ENCODE measurements at regions not wholly inside any gene's neighbourhood (a gene's known extent, or its start where the extent isn't known, plus 50 kb on each side); places are given as distances from the start of the nearest gene placed in this dataset.

- Histone ChIP-seq H3K36me3 (no peaks in the 10 kb centered on the region), H3K9me3 (no peaks in the 10 kb centered on the region), H3K27ac (no peak overlapping the region), H3K4me3 (no peak overlapping the region), H3K4me1 (peaks cover 4 to 18% (median 9%) of the 10 kb centered on the region in 4 donors), H3K27me3 (no peaks in the 10 kb centered on the region)
- ATAC-seq (ENCODE audit: low FRiP score in 2 of 2) (no peak), DNase-seq (no peak)
- TF ChIP-seq, protein P1, sequence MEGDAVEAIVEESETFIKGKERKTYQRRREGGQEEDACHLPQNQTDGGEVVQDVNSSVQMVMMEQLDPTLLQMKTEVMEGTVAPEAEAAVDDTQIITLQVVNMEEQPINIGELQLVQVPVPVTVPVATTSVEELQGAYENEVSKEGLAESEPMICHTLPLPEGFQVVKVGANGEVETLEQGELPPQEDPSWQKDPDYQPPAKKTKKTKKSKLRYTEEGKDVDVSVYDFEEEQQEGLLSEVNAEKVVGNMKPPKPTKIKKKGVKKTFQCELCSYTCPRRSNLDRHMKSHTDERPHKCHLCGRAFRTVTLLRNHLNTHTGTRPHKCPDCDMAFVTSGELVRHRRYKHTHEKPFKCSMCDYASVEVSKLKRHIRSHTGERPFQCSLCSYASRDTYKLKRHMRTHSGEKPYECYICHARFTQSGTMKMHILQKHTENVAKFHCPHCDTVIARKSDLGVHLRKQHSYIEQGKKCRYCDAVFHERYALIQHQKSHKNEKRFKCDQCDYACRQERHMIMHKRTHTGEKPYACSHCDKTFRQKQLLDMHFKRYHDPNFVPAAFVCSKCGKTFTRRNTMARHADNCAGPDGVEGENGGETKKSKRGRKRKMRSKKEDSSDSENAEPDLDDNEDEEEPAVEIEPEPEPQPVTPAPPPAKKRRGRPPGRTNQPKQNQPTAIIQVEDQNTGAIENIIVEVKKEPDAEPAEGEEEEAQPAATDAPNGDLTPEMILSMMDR (IDR thresholded peaks at IDR 0.05): no peak
- TF ChIP-seq POLR2A (IDR thresholded peaks at IDR 0.05) (no peak), POLR2AphosphoS5 (IDR thresholded peaks at IDR 0.05) (no peak), EP300 (IDR thresholded peaks at IDR 0.05) (no peak)
- WGBS, 2 donors: 83 to 87% methylated on average over 15 of the region's 15 CpGs
Observed at GRCh38 chr21:39106881-39107462, 76.3 kb downstream of the PSMG1 start.

GRCh38 chr21:39105836-39106235, 77.4 kb downstream of the PSMG1 start:
- H3K4me3 ChIP-seq: no peak overlapping the region
- 85 to 88% methylated on average over 4 of the region's 4 CpGs for WGBS, 2 donors

DNA sequence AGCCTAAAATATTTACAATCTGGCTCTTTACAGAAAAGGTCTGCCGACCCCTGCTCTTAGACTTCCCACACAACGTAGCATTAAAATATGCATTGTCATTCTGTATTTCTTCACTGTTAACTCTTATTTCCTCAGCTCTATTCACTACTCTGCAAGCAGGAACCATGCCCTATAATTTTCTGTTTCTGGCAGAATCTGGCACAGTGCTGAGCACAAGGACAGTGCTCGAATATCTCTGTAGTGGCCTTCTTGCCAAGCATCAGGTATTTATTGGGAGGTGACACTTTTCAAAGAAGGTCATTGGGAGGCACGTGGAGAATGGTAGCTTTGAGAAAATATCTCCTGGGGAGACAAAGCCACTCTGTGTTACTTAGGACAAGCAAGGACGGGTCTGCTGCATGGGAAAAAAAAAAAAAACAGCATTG, 77.9 kb downstream of the PSMG1 start:
- TF ChIP-seq POLR2A (IDR thresholded peaks at IDR 0.05): no peak
- no peak for TF ChIP-seq POLR2AphosphoS5 (IDR thresholded peaks at IDR 0.05)
- no peak for TF ChIP-seq EP300 (IDR thresholded peaks at IDR 0.05)
- TF ChIP-seq, protein P1 (IDR thresholded peaks at IDR 0.05): no peak
- Histone ChIP-seq H3K36me3 (no peaks in the 10 kb centered on the region), H3K27me3 (no peaks in the 10 kb centered on the region), H3K9me3 (no peaks in the 10 kb centered on the region), H3K4me3 (no peak overlapping the region), H3K27ac (peak overlapping the region; percentile 17 to 80 (median 59)), H3K4me1 (peaks cover 4 to 18% (median 9%) of the 10 kb centered on the region in 4 donors)
- ATAC-seq (ENCODE audit: low FRiP score in 2 of 2) (peak in 1 of 2 donors; percentile 56), DNase-seq (no peak)
- 66% methylated on average over 5 of the region's 5 CpGs for WGBS, 2 donors

More at GRCh38 chr21:39105836-39106235, 77.4 kb downstream of the PSMG1 start:
- peak in 1 of 2 donors; percentile 3 for DNase-seq
- Histone ChIP-seq H3K9me3 (no peaks in the 10 kb centered on the region), H3K4me1 (peaks cover 4 to 18% (median 9%) of the 10 kb centered on the region in 4 donors), H3K36me3 (no peaks in the 10 kb centered on the region), H3K27ac (peak overlapping the region in 3 of 4 donors; percentile 17 to 80 (median 73)), H3K27me3 (no peaks in the 10 kb centered on the region)
- TF ChIP-seq POLR2AphosphoS5 (IDR thresholded peaks at IDR 0.05) (no peak), POLR2A (IDR thresholded peaks at IDR 0.05) (no peak), EP300 (IDR thresholded peaks at IDR 0.05) (no peak)
- TF ChIP-seq, protein P1 (IDR thresholded peaks at IDR 0.05): no peak
- ATAC-seq (ENCODE audit: low FRiP score in 2 of 2): no peak

GRCh38 chr21:39104911-39105310, 78.3 kb downstream of the PSMG1 start:
- peak overlapping the region; percentile 17 to 80 (median 59) for H3K27ac ChIP-seq
- ATAC-seq (ENCODE audit: low FRiP score in 2 of 2) (no peak), DNase-seq (peak in 1 of 2 donors; percentile 21)
- 87 to 93% methylated on average over 4 of the region's 4 CpGs for WGBS, 2 donors
- H3K4me1 ChIP-seq: peaks cover 4 to 18% (median 9%) of the 10 kb centered on the region in 4 donors
- no peak for TF ChIP-seq POLR2AphosphoS5 (IDR thresholded peaks at IDR 0.05)
- TF ChIP-seq EP300 (IDR thresholded peaks at IDR 0.05): no peak
- no peak for TF ChIP-seq POLR2A (IDR thresholded peaks at IDR 0.05)
- TF ChIP-seq, protein P1 (IDR thresholded peaks at IDR 0.05): no peak
- H3K9me3 ChIP-seq: no peaks in the 10 kb centered on the region
- H3K4me3 ChIP-seq: no peak overlapping the region
- H3K36me3 ChIP-seq: no peaks in the 10 kb centered on the region
- H3K27me3 ChIP-seq: no peaks in the 10 kb centered on the region

DNA sequence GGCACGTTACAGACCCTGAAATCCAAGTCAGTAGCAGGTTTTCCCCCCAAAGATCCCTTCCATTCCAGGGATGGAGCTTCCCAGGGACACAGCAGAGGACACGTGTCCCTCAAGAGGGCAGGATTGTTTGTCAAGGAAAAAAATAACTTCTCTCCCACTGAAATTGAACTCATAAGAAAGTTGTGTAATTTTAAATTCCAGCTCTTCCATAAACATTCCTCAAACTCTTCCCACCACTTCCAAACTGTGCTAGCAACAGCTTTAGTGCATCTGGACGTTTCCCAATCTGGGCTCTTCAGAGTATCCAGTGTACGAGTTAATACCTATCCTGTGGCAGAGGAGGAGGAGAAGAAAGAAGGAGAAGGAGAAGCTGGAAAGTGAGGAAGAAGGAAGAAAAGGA, 79.6 kb downstream of the PSMG1 start:
- H3K27ac ChIP-seq: peak overlapping the region in 1 of 4 donors; percentile 14

More for the DNA sequence above, 79.6 kb downstream of the PSMG1 start:
- TF ChIP-seq EP300 (IDR thresholded peaks at IDR 0.05) (no peak), POLR2A (IDR thresholded peaks at IDR 0.05) (no peak), POLR2AphosphoS5 (IDR thresholded peaks at IDR 0.05) (no peak)
- TF ChIP-seq, protein P1 (IDR thresholded peaks at IDR 0.05): no peak
- ATAC-seq (ENCODE audit: low FRiP score in 2 of 2): no peak
- peak in 1 of 2 donors; percentile 15 for DNase-seq
- H3K36me3 ChIP-seq: no peaks in the 10 kb centered on the region
- H3K4me3 ChIP-seq: no peak overlapping the region
- H3K27me3 ChIP-seq: no peaks in the 10 kb centered on the region
- no peaks in the 10 kb centered on the region for H3K9me3 ChIP-seq
- H3K4me1 ChIP-seq: peaks cover 4 to 18% (median 10%) of the 10 kb centered on the region in 4 donors
- 72% methylated on average over 4 of the region's 4 CpGs for WGBS, 2 donors

Measured in upper lobe of left lung (tissue), 6 donors.